ENCODE measurements at regions not wholly inside any gene's neighbourhood (a gene's known extent, or its start where the extent isn't known, plus 50 kb on each side); places are given as distances from the start of the nearest gene placed in this dataset.

DNA sequence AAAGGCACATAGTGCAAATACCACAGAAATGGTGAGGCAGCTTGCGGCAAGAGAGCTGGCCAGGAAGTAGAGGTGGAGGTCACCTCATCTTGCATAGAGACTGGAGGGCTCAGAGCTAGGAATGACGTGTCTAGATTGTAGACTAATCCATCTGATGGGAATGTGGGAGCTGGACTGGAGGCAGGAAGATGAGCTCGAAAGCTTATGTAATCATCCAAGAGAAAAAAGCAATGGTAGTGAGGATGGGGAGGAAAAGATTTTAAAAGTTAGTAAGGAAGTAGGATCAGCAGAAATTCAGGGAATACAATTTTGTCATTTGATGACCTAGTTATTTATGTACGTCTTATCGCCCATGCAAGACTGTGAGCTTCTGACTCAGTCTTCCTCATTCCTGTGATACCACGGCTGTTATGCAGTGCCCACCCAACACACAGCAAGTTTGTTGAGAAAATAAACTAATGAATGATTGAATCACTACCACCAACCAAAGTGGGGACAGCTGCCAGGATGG lies 123.9 kb downstream of the RRAGC start:
- Histone ChIP-seq H3K4me2 (ENCODE audit: low read length) (no peak overlapping the region), H2AFZ (ENCODE audit: low read length) (no peak overlapping the region), H3K27ac (ENCODE audit: low read depth, low read length, poor library complexity, severe bottlenecking) (no peak overlapping the region), H3K9me2 (ENCODE audit: insufficient read depth, low read length) (no peaks in the 10 kb centered on the region), H3K4me1 (ENCODE audit: insufficient read depth, low read length, poor library complexity, severe bottlenecking) (no peaks in the 10 kb centered on the region), H3K9me3 (ENCODE audit: low read length) (no peaks in the 10 kb centered on the region), H3K4me3 (ENCODE audit: low read depth, low read length, poor library complexity, severe bottlenecking) (no peak overlapping the region), H3K36me3 (ENCODE audit: insufficient read depth, low read length) (no peaks in the 10 kb centered on the region), H3K79me2 (ENCODE audit: insufficient read depth, low read depth, low read length) (no peaks in the 10 kb centered on the region), H4K20me1 (ENCODE audit: insufficient read depth, low read length) (no peaks in the 10 kb centered on the region)
- ChIA-PET POLR2A (interaction anchor here (0.6 kb wide), 1 partner anchor 104 kb away, joined by 4 read pairs; no protein-coding TSS in a partner anchor), CTCF (ENCODE audit: unreplicated experiment) (interaction anchor here (0.6 kb wide), 1 partner anchor 149 kb away, joined by 3 read pairs; no protein-coding TSS in a partner anchor)
- no TSS peak for BruUV-seq (replicated peaks)
- TF ChIP-seq, protein P1, sequence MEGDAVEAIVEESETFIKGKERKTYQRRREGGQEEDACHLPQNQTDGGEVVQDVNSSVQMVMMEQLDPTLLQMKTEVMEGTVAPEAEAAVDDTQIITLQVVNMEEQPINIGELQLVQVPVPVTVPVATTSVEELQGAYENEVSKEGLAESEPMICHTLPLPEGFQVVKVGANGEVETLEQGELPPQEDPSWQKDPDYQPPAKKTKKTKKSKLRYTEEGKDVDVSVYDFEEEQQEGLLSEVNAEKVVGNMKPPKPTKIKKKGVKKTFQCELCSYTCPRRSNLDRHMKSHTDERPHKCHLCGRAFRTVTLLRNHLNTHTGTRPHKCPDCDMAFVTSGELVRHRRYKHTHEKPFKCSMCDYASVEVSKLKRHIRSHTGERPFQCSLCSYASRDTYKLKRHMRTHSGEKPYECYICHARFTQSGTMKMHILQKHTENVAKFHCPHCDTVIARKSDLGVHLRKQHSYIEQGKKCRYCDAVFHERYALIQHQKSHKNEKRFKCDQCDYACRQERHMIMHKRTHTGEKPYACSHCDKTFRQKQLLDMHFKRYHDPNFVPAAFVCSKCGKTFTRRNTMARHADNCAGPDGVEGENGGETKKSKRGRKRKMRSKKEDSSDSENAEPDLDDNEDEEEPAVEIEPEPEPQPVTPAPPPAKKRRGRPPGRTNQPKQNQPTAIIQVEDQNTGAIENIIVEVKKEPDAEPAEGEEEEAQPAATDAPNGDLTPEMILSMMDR (conservative IDR thresholded peaks at IDR 0.05; ENCODE audit: low read length), result no peak
- TF ChIP-seq EZH2phosphoT487 (IDR thresholded peaks at IDR 0.05; ENCODE audit: borderline replicate concordance, low read depth, low read length), result no peak
- DNase-seq (ENCODE audit: low spot score), result no peak
- intact Hi-C loops (cut with micrococcal nuclease; ENCODE audit: unreplicated experiment), result no loop called here

DNA sequence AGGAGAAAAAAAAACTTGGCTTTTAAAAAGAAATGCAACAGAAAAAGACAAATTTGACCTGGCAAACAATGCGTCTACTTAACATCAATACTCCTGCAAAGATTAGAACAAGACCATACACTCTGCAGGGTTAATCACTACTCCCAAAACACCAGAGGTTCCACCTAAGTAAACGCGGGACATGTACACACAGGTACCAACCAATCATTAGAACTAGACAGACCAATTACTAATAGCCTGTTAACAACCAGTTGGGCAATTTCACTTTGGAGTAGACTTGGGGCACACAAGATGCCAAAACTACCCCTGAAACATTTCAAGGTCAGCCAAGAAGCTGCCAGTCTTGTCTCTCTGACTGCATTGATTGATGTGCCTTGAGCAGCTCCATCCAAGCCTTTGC lies 125.8 kb downstream of the RRAGC start:
- H3K36me3 ChIP-seq (ENCODE audit: insufficient read depth, low read length), result no peaks in the 10 kb centered on the region
- DNase-seq (ENCODE audit: low spot score), result no peak
- intact Hi-C loops (cut with micrococcal nuclease; ENCODE audit: unreplicated experiment), result no loop called here
- CTCF ChIA-PET (ENCODE audit: unreplicated experiment), result no interaction called here
- H3K9me2 ChIP-seq (ENCODE audit: insufficient read depth, low read length), result no peaks in the 10 kb centered on the region
- H3K27ac ChIP-seq (ENCODE audit: low read depth, low read length, poor library complexity, severe bottlenecking), result no peak overlapping the region
- H3K4me1 ChIP-seq (ENCODE audit: insufficient read depth, low read length, poor library complexity, severe bottlenecking), result no peaks in the 10 kb centered on the region
- no peaks in the 10 kb centered on the region for H3K79me2 ChIP-seq (ENCODE audit: insufficient read depth, low read depth, low read length)
- H3K4me2 ChIP-seq (ENCODE audit: low read length), result no peak overlapping the region
- no peaks in the 10 kb centered on the region for H4K20me1 ChIP-seq (ENCODE audit: insufficient read depth, low read length)
- POLR2A ChIA-PET, result no interaction called here
- no peak overlapping the region for H2AFZ ChIP-seq (ENCODE audit: low read length)
- no TSS peak for BruUV-seq (replicated peaks)
- H3K9me3 ChIP-seq (ENCODE audit: low read length), result no peaks in the 10 kb centered on the region
- no peak for TF ChIP-seq EZH2phosphoT487 (IDR thresholded peaks at IDR 0.05; ENCODE audit: borderline replicate concordance, low read depth, low read length)
- TF ChIP-seq, protein P1 (conservative IDR thresholded peaks at IDR 0.05; ENCODE audit: low read length), result no peak
- no peak overlapping the region for H3K4me3 ChIP-seq (ENCODE audit: low read depth, low read length, poor library complexity, severe bottlenecking)

- CTCF ChIA-PET (ENCODE audit: unreplicated experiment), result no interaction called here
- BruUV-seq (replicated peaks), result no TSS peak
Measured at GRCh38 chr1:38730511-38731397, 128.8 kb downstream of the RRAGC start.

More at GRCh38 chr1:38730511-38731397, 128.8 kb downstream of the RRAGC start:
- DNase-seq (ENCODE audit: low spot score), result no peak
- no peak overlapping the region for H3K4me3 ChIP-seq (ENCODE audit: low read depth, low read length, poor library complexity, severe bottlenecking)
- no peaks in the 10 kb centered on the region for H3K4me1 ChIP-seq (ENCODE audit: insufficient read depth, low read length, poor library complexity, severe bottlenecking)
- POLR2A ChIA-PET, result no interaction called here
- TF ChIP-seq, protein P1 (conservative IDR thresholded peaks at IDR 0.05; ENCODE audit: low read length), result no peak
- TF ChIP-seq EZH2phosphoT487 (IDR thresholded peaks at IDR 0.05; ENCODE audit: borderline replicate concordance, low read depth, low read length), result no peak
- H2AFZ ChIP-seq (ENCODE audit: low read length), result no peak overlapping the region
- H3K27ac ChIP-seq (ENCODE audit: low read depth, low read length, poor library complexity, severe bottlenecking), result no peak overlapping the region
- intact Hi-C loops (cut with micrococcal nuclease; ENCODE audit: unreplicated experiment), result no loop called here
- H3K9me3 ChIP-seq (ENCODE audit: low read length), result no peaks in the 10 kb centered on the region
- H3K4me2 ChIP-seq (ENCODE audit: low read length), result no peak overlapping the region
- no peaks in the 10 kb centered on the region for H3K79me2 ChIP-seq (ENCODE audit: insufficient read depth, low read depth, low read length)
- H3K9me2 ChIP-seq (ENCODE audit: insufficient read depth, low read length), result no peaks in the 10 kb centered on the region
- no peaks in the 10 kb centered on the region for H3K36me3 ChIP-seq (ENCODE audit: insufficient read depth, low read length)
- H4K20me1 ChIP-seq (ENCODE audit: insufficient read depth, low read length), result no peaks in the 10 kb centered on the region
